ENCODE measurements at regions not wholly inside any gene's neighbourhood (a gene's known extent, or its start where the extent isn't known, plus 50 kb on each side); places are given as distances from the start of the nearest gene placed in this dataset.

DNA sequence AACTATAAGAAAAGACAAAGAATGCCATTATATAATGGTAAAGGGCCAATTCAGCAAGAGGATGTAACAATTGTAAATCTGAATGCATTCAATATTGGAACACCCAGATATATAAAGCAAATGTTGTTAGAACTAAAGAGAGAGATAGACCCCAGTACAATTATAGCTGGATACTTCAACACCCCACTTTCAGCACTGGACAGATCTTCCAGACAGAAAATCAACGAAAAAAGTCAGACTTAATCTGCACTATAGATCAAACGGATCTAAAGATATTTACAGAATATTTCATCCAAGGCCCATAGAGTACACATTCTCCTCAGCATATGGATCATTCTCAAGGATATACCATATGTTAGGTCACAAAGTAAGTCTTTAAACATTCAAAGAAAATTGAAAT, 194.6 kb upstream of the DACH1 start:
- no peaks in the 10 kb centered on the region for H3K27me3 Mint-ChIP-seq (ENCODE audit: low read depth)
- no peak for DNase-seq (ENCODE audit: low read depth, low spot score)
- peaks cover 20% of the 10 kb centered on the region for H3K9me3 Mint-ChIP-seq
- H3K36me3 Mint-ChIP-seq (ENCODE audit: low read depth) = peaks cover 14% of the 10 kb centered on the region
- H3K4me1 Mint-ChIP-seq = peaks cover 6% of the 10 kb centered on the region
- no peak overlapping the region for H3K4me3 Mint-ChIP-seq
- TF ChIP-seq, protein P1, sequence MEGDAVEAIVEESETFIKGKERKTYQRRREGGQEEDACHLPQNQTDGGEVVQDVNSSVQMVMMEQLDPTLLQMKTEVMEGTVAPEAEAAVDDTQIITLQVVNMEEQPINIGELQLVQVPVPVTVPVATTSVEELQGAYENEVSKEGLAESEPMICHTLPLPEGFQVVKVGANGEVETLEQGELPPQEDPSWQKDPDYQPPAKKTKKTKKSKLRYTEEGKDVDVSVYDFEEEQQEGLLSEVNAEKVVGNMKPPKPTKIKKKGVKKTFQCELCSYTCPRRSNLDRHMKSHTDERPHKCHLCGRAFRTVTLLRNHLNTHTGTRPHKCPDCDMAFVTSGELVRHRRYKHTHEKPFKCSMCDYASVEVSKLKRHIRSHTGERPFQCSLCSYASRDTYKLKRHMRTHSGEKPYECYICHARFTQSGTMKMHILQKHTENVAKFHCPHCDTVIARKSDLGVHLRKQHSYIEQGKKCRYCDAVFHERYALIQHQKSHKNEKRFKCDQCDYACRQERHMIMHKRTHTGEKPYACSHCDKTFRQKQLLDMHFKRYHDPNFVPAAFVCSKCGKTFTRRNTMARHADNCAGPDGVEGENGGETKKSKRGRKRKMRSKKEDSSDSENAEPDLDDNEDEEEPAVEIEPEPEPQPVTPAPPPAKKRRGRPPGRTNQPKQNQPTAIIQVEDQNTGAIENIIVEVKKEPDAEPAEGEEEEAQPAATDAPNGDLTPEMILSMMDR (conservative IDR thresholded peaks at IDR 0.05) = no peak
- H3K27ac Mint-ChIP-seq (ENCODE audit: unreplicated experiment) = no peak overlapping the region

DNA sequence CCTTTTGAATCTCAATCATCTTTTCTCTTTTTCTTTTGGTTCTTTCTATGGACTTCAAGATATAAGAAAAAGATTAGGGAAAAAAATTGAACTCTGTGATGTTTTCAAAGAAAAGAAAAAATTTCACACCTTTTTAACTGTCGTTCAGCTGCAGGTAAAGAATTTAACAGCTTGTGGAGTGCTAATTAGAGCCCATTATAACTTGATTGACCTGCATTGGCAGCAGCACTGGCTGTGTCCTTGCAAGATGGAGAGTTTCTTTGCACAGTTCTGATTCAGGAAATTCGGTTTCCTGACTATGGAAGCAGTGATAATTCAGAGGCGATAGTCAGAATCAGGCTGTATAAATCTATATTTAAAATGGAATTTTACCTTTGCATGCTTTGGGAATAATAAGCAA, 183.2 kb upstream of the DACH1 start:
- Mint-ChIP-seq H3K4me3 (no peak overlapping the region), H3K27ac (ENCODE audit: unreplicated experiment) (no peak overlapping the region), H3K9me3 (peaks cover 9% of the 10 kb centered on the region), H3K36me3 (ENCODE audit: low read depth) (peaks cover 3% of the 10 kb centered on the region), H3K4me1 (no peaks in the 10 kb centered on the region), H3K27me3 (ENCODE audit: low read depth) (no peaks in the 10 kb centered on the region)
- TF ChIP-seq, protein P1 (conservative IDR thresholded peaks at IDR 0.05) = no peak
- no peak for DNase-seq (ENCODE audit: low read depth, low spot score)

DNA sequence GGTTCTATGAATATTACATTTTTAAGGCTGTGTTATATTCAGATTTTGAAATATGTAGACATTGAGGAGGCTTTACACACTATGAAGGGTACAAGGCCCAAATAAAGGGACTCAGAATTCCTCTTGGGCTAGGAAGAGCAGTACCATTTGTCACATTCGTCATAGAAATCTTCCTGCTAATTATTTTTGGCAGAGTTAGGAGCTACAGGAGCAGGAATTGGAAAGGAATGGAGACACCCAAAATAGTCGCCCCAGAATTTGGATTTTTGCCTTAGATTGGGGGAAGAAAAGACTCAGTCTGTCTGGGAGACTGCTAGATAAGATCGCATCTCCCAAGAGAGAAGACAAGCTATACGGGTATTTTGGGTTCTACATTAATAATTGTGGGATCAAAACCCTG, 176.4 kb upstream of the DACH1 start:
- Mint-ChIP-seq H3K4me1 (no peaks in the 10 kb centered on the region), H3K36me3 (ENCODE audit: low read depth) (peaks cover 2% of the 10 kb centered on the region), H3K27me3 (ENCODE audit: low read depth) (no peaks in the 10 kb centered on the region), H3K4me3 (no peak overlapping the region), H3K9me3 (peaks cover 5% of the 10 kb centered on the region), H3K27ac (ENCODE audit: unreplicated experiment) (no peak overlapping the region)
- no peak for DNase-seq (ENCODE audit: low read depth, low spot score)
- TF ChIP-seq, protein P1 (conservative IDR thresholded peaks at IDR 0.05) = no peak

DNA sequence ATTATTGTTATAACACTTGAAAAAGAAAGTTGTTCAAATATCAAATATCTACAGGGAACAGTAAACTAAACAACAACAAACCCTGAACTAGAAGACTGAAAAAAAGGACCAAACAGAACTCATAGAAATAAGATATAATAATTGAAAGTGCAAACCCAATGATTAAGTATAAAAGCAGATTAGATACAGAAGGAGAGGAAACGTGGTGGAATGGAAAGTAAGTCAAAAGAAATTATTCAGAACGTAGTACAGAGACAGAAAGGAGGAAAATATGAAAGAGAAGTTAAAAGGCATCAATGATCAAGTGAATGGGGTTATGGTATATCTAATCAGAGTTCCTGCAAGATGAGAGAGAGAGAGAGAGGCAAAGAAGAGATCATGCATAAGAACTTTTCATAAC, 174.2 kb upstream of the DACH1 start:
- no peaks in the 10 kb centered on the region for H3K27me3 Mint-ChIP-seq (ENCODE audit: low read depth)
- no peaks in the 10 kb centered on the region for H3K4me1 Mint-ChIP-seq
- peaks cover 2% of the 10 kb centered on the region for H3K36me3 Mint-ChIP-seq (ENCODE audit: low read depth)
- no peak overlapping the region for H3K27ac Mint-ChIP-seq (ENCODE audit: unreplicated experiment)
- no peak overlapping the region for H3K4me3 Mint-ChIP-seq
- TF ChIP-seq, protein P1 (conservative IDR thresholded peaks at IDR 0.05) = no peak
- H3K9me3 Mint-ChIP-seq = peaks cover 6% of the 10 kb centered on the region
- DNase-seq (ENCODE audit: low read depth, low spot score) = no peak

DNA sequence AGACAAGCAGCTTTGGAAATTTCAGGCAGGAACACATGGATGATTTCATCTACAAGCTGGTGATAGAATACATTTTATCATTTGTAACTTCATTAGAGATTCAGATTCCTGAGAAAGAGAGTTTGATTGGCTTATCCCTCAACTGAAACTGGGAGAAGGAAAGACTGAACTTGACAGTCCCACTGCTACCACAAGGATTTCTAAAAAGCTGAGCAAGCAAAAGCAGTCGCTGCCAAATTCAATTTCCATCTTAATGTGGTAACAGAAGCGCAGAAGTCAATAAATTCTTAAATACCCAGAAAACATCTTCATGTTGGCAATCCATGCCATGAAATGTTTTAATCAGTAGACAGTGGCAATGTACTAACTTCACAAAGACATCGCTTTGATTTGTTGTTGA, 172.1 kb upstream of the DACH1 start:
- no peak for DNase-seq (ENCODE audit: low read depth, low spot score)

More for the DNA sequence above, 172.1 kb upstream of the DACH1 start:
- H3K27me3 Mint-ChIP-seq (ENCODE audit: low read depth) = no peaks in the 10 kb centered on the region
- no peaks in the 10 kb centered on the region for H3K4me1 Mint-ChIP-seq
- peaks cover 2% of the 10 kb centered on the region for H3K36me3 Mint-ChIP-seq (ENCODE audit: low read depth)
- no peak overlapping the region for H3K27ac Mint-ChIP-seq (ENCODE audit: unreplicated experiment)
- peaks cover 10% of the 10 kb centered on the region for H3K9me3 Mint-ChIP-seq
- no peak overlapping the region for H3K4me3 Mint-ChIP-seq
- TF ChIP-seq, protein P1 (conservative IDR thresholded peaks at IDR 0.05) = no peak
